ENCODE measurements at regions not wholly inside any gene's neighbourhood (a gene's known extent, or its start where the extent isn't known, plus 50 kb on each side); places are given as distances from the start of the nearest gene placed in this dataset.

DNA sequence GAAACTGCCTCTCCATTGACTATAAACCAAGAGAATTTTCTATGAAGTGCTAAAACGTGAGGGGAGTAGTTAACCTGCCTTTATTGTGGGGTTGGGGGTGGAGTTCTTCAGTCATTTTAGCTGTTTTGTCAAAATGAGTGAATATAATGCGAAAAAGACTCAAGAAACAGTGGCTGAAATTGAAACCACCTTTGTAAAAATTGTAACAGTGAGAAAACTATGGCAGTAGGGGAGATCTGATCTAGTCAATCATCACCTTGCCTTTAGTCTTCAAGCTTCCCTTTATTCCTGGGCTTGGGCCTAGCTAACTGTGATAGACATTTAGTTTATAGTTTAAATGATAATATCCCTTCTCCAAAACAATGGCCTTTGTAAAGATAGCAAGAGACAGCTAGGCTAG, 1927.3 kb downstream of the STIM2 start:
- no peak for DNase-seq
- WGBS, 2 donors: 28 to 35% methylated on average over 2 of the region's 2 CpGs
- Histone ChIP-seq H3K9me3 (peaks cover 0 to 3% (median 0%) of the 10 kb centered on the region in 3 donors), H3K4me3 (no peak overlapping the region), H3K27me3 (no peaks in the 10 kb centered on the region), H3K36me3 (no peaks in the 10 kb centered on the region), H3K27ac (no peak overlapping the region), H3K4me1 (no peaks in the 10 kb centered on the region)
- intact Hi-C loops (cut with DNase I): no loop called here
- TF ChIP-seq, protein P1, sequence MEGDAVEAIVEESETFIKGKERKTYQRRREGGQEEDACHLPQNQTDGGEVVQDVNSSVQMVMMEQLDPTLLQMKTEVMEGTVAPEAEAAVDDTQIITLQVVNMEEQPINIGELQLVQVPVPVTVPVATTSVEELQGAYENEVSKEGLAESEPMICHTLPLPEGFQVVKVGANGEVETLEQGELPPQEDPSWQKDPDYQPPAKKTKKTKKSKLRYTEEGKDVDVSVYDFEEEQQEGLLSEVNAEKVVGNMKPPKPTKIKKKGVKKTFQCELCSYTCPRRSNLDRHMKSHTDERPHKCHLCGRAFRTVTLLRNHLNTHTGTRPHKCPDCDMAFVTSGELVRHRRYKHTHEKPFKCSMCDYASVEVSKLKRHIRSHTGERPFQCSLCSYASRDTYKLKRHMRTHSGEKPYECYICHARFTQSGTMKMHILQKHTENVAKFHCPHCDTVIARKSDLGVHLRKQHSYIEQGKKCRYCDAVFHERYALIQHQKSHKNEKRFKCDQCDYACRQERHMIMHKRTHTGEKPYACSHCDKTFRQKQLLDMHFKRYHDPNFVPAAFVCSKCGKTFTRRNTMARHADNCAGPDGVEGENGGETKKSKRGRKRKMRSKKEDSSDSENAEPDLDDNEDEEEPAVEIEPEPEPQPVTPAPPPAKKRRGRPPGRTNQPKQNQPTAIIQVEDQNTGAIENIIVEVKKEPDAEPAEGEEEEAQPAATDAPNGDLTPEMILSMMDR (IDR thresholded peaks at IDR 0.05): no peak
- no peak for TF ChIP-seq POLR2A (IDR thresholded peaks at IDR 0.05)

DNA sequence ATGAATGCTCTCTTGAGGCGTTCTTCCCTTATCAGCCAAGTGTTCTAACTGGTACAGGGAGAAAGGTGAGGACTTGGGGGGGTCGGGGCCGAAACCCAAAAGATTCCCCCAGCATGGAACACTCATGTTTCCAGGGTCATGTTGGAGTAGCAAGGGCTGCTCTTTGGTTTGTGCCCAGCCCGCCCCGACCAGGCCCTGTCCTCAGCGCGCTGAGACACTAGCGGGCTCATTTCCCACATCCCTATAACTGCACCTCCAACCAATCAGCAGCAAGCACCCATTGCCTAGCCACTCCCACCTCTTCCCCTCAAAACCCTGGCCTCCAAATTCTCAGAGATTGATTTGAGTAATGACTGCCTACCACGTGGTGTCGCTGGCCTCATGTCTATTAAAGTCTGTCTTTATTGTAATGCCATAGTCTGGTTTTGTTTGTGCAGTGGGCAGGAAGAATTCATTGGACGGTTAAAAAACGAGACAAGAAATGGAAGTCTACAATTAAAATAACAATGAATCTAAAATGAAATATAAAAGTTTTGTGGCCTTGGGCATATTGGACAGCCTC, 1928.4 kb downstream of the STIM2 start:
- TF ChIP-seq, protein P1 (IDR thresholded peaks at IDR 0.05): no peak
- TF ChIP-seq POLR2A (IDR thresholded peaks at IDR 0.05): no peak
- Histone ChIP-seq H3K4me1 (no peaks in the 10 kb centered on the region), H3K27ac (no peak overlapping the region), H3K4me3 (no peak overlapping the region), H3K36me3 (no peaks in the 10 kb centered on the region), H3K9me3 (peaks cover 0 to 3% (median 0%) of the 10 kb centered on the region in 3 donors), H3K27me3 (no peaks in the 10 kb centered on the region)
- WGBS, 2 donors: 81 to 86% methylated on average over 10 to 11 of the region's 12 CpGs
- intact Hi-C loops (cut with DNase I): no loop called here
- DNase-seq: no peak

DNA sequence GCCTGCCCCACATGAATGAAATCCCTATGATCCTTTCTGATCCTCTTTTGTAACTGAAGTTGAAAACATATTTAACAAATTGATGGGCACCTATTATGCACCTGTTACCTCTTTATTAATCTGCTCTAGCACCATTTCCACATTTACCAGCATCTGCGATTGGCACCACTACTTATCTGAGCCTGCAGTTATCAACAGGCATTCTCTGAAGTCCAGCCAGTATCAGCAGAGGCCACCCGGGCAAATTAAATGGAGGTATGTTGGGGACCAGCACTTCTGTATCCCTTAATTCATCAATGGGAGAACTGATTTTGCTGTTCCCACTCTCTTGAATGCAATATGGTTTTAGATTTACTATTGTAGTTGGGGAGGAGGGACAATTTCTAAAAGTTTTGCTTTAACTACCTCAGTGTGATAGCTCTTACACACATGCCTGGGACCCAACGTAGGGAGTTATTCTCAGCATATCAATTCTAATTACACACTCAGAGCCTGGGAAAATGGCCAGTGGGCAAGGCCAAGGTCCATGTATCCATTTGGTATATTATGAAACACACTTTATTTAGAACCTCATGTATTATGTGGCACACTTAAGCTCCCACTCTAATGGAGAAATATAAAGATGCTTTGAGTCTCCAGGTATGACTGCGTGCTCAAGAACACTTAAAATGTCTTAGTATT, 1927.1 kb upstream of the PCDH7 start:
- Histone ChIP-seq H3K4me3 (no peak overlapping the region), H3K9me3 (peaks cover 0 to 3% (median 0%) of the 10 kb centered on the region in 3 donors), H3K4me1 (no peaks in the 10 kb centered on the region), H3K27ac (no peak overlapping the region), H3K27me3 (no peaks in the 10 kb centered on the region), H3K36me3 (no peaks in the 10 kb centered on the region)
- no peak for DNase-seq
- intact Hi-C loops (cut with DNase I): no loop called here
- TF ChIP-seq, protein P1 (IDR thresholded peaks at IDR 0.05): no peak
- TF ChIP-seq POLR2A (IDR thresholded peaks at IDR 0.05): no peak
- 72 to 77% methylated on average over 4 of the region's 4 CpGs for WGBS, 2 donors

DNA sequence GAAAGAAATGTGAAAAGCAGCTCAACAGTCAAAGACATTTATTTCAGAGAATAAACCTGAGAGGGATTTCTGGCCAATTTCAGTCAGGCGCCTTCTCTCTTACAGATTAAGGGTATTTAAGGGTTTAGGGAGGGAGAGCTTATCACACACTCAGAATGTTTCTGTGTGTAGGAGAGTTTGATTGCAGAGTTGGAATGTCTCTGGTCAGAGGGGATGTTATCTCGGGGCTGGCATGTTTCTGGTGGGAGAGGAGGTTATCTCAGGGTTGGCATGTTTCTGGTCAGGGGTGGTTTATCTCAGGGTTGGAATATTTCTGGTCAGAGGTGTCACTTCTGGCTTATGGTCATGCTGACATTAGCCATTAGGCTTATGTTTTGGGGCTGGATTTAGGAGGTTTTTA, 1920.5 kb upstream of the PCDH7 start:
- WGBS, 2 donors: 40 to 55% methylated on average over 1 to 2 of the region's 2 CpGs
- intact Hi-C loops (cut with DNase I): no loop called here
- TF ChIP-seq, protein P1 (IDR thresholded peaks at IDR 0.05): no peak
- no peak for TF ChIP-seq POLR2A (IDR thresholded peaks at IDR 0.05)
- H3K4me3 ChIP-seq: no peak overlapping the region
- H3K27me3 ChIP-seq: no peaks in the 10 kb centered on the region
- H3K4me1 ChIP-seq: no peaks in the 10 kb centered on the region
- no peaks in the 10 kb centered on the region for H3K36me3 ChIP-seq
- no peak overlapping the region for H3K27ac ChIP-seq
- H3K9me3 ChIP-seq: no peaks in the 10 kb centered on the region
- DNase-seq: no peak

DNA sequence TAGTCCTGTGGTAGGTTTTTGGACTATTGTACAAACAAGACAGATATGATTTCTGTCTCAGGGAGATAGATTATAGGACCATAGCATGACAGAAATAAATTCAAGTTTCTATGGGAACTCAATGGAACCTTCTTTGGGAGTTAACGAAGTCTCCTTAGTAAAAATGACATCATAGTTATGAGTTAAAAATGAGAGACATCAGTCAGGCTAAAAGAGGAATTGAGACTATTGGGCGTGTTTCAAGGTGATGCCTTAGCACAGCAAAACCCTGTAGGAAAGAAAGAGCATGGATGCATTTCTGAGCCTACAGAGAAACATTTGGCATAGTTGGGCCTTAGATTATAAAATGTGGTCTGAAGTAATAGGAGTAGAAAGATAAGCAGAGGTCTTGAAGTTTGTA, 1909.1 kb upstream of the PCDH7 start:
- no peak for DNase-seq
- TF ChIP-seq, protein P1 (IDR thresholded peaks at IDR 0.05): no peak
- TF ChIP-seq POLR2A (IDR thresholded peaks at IDR 0.05): no peak
- no peaks in the 10 kb centered on the region for H3K4me1 ChIP-seq
- H3K4me3 ChIP-seq: no peak overlapping the region
- 52 to 79% methylated on average over 2 of the region's 2 CpGs for WGBS, 2 donors
- H3K27ac ChIP-seq: no peak overlapping the region
- H3K36me3 ChIP-seq: no peaks in the 10 kb centered on the region
- no peaks in the 10 kb centered on the region for H3K27me3 ChIP-seq
- intact Hi-C loops (cut with DNase I): no loop called here
- peaks cover 0 to 18% (median 0%) of the 10 kb centered on the region in 3 donors for H3K9me3 ChIP-seq
